ENCODE measurements at regions not wholly inside any gene's neighbourhood (a gene's known extent, or its start where the extent isn't known, plus 50 kb on each side); places are given as distances from the start of the nearest gene placed in this dataset.
"Not testable (repeated sequence)": the region's sequence is repeated elsewhere in the genome, so short reads cannot be mapped to it uniquely, and the experiment has no call there.

DNA sequence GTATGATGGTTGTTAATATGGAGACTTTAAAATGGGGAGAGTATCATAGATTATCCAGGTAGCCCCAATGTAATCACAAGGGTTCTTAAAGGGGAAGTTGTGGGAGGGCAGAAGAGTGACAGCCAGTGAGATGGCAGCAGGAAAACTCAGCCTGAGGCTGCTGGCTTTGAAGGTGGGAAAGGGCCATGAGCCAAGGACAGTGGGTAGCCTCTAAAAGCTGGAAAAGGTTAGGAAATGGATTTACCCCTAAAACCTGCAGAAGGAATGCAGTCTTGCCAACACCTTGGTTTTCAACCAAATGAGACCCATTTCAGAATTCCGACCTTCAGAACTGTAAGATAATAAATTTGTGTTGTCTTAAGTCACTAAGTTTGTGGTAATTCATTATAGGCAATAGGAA is 68.8 kb upstream of the BLTP1 start:
- FAIRE-seq = no peak
- TF ChIP-seq, protein P1, sequence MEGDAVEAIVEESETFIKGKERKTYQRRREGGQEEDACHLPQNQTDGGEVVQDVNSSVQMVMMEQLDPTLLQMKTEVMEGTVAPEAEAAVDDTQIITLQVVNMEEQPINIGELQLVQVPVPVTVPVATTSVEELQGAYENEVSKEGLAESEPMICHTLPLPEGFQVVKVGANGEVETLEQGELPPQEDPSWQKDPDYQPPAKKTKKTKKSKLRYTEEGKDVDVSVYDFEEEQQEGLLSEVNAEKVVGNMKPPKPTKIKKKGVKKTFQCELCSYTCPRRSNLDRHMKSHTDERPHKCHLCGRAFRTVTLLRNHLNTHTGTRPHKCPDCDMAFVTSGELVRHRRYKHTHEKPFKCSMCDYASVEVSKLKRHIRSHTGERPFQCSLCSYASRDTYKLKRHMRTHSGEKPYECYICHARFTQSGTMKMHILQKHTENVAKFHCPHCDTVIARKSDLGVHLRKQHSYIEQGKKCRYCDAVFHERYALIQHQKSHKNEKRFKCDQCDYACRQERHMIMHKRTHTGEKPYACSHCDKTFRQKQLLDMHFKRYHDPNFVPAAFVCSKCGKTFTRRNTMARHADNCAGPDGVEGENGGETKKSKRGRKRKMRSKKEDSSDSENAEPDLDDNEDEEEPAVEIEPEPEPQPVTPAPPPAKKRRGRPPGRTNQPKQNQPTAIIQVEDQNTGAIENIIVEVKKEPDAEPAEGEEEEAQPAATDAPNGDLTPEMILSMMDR (IDR thresholded peaks at IDR 0.05; ENCODE audit: insufficient read depth, missing control alignments) = no peak
- DNase-seq (ENCODE audit: insufficient read length, low spot score) = no peak

DNA sequence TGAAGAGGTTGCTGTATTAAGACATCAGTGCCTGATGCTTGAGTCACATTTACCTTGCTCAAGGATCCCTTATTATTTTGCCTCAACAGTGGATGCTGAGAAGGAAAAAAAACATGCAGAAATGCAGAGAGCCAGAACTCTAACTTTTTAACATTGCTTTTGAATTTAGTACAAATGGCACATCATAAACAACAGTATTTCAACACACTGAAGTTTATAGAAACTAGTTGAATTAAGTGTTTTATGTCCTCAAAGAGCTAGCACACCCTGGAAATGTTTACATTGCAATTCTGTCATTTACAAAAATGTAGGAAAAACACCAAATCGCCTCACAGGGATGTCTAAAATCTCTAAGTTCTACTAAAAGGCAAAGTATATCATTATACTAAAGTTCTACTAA is 69.5 kb upstream of the BLTP1 start:
- FAIRE-seq (no peak), DNase-seq (ENCODE audit: insufficient read length, low spot score) (no peak)
- TF ChIP-seq, protein P1 (IDR thresholded peaks at IDR 0.05; ENCODE audit: insufficient read depth, missing control alignments) = no peak

DNA sequence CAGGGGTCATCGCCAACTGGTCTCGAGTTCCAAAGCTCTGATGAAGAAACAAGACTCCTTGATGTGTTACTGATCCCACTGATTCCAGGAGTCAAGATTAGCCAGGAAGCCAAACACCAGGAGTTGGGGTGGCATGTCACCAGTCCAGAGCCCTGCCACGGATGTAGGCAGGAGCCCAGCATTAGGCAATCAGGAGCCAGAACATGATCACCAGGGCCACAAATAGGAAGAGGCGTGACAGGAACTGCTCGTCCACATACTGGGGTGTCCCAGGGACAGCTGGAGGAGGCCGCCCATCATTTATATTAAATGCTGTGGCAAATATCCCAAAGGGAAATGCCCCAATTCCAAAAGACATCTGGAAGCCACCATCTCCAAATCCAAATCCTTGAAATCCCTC is 74.5 kb upstream of the BLTP1 start:
- FAIRE-seq; DNase-seq (ENCODE audit: insufficient read length, low spot score): not testable (repeated sequence)

DNA sequence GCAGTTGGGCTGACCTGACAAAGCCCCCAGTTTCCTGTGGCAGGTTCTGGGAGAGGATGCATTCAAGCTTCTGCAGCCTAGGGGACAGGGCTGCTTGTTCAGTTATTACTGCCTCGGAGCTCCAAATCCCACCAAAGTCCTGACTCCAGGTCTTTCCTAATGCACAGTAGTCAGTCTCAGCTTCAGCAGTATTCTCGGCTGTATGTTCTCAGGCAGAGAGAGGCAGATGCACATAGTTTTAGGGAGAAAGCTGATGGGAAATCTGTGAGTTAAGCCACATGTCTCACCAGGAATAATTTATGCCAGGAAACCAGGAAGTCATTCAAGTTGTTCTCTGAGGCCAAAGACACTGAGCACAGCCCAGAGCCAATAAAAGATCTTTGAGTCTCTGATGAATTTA is 75.3 kb upstream of the BLTP1 start:
- FAIRE-seq; DNase-seq (ENCODE audit: insufficient read length, low spot score): not testable (repeated sequence)

DNA sequence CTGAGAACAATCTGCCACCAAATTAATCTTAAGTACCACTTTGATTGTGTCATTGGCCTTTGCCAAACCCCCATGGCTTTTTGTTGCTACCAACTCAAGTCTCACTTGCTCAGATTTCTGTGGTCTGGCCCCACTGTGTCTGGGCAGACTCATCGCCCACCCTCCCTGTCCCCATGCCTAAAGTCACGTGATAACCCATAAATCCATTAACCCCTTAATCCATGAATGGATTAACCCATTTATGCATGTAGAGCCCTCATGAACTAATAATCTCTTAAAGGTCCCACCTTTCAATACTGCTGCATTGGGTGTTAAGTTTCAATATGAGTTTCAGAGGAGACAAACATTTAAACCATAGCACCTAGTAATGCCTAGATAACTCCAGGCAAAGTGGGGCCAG is 78.5 kb upstream of the BLTP1 start:
- TF ChIP-seq, protein P1 (IDR thresholded peaks at IDR 0.05; ENCODE audit: insufficient read depth, missing control alignments) = no peak
- FAIRE-seq = no peak

DNA sequence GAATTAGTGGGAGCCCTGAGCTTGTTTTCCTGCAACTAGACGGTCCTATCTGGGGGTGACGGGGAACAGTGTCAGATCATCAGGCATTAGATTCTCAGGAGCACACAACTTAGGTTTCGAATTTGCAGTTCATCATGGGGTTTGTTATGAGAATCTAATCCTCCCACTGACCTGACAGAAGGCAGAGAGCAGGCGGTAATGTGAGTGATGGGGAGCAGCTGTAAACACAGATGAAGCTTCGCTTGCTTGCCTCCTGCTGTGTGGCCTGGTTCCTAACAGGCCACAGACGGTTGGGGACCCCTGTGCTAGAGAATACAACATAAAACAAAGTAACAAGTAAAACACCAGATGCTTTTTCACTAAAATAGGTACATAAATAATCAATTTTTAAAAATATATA is 86.2 kb upstream of the BLTP1 start:
- DNase-seq (ENCODE audit: insufficient read length, low spot score) = no peak
- no peak for FAIRE-seq
- TF ChIP-seq, protein P1 (IDR thresholded peaks at IDR 0.05; ENCODE audit: insufficient read depth, missing control alignments) = no peak

More for the DNA sequence above, 78.5 kb upstream of the BLTP1 start:
- no peak for DNase-seq (ENCODE audit: insufficient read length, low spot score)

DNA sequence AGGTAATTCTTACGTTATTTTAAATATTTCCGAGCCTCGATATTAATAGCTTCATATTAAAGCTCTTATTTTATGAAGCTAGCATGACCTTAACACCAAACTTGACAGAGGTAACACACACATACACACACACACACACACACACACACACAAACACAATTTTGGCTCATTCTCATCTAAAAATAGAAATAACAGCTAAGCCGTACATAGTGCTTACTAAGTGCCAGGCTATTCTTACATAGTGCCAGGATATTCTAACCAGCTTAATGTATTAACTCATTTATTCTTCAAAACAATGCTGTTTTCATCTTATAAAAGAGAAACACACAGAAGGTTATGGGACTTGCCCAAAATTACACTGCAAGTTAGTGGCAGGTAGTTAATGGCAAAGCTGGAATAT is 87.0 kb upstream of the BLTP1 start:
- DNase-seq (ENCODE audit: insufficient read length, low spot score) = no peak
- no peak for FAIRE-seq

DNA sequence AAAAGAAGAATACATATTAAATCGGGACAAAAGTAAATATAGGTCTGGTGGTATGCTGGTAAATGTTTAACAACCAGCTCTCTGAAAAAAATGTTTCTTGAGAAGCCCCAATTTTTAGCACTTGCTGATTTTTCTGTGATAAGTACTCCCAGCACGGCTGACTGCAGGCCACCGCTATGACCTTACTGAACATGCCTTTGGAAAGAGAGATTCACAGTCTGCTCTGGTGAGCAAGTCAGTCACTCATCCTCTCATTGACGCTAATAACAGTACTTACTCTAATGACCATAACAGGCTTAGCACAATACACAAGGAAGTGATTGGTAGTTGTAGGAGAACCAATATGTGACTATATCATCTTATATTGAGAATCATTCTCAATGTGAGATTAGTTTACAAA is 98.9 kb upstream of the BLTP1 start:
- FAIRE-seq = no peak
- DNase-seq (ENCODE audit: insufficient read length, low spot score) = no peak
- TF ChIP-seq, protein P1 (IDR thresholded peaks at IDR 0.05; ENCODE audit: insufficient read depth, missing control alignments) = no peak

More for the DNA sequence above, 87.0 kb upstream of the BLTP1 start:
- TF ChIP-seq, protein P1 (IDR thresholded peaks at IDR 0.05; ENCODE audit: insufficient read depth, missing control alignments) = no peak
